HG03460 (cell line): ENCODE measurements at regions not wholly inside any gene's neighbourhood (a gene's known extent, or its start where the extent isn't known, plus 50 kb on each side); places are given as distances from the start of the nearest gene placed in this dataset.
"Not testable (repeated sequence)": the region's sequence is repeated elsewhere in the genome, so short reads cannot be mapped to it uniquely, and the experiment has no call there.

Experiments used
- ATAC-seq: cut with Tn5 transposase; IDR thresholded peaks from one replicate; pipeline ENCODE4 v1.9.1; 2021; ENCODE audit not compliant: unreplicated experiment

DNA sequence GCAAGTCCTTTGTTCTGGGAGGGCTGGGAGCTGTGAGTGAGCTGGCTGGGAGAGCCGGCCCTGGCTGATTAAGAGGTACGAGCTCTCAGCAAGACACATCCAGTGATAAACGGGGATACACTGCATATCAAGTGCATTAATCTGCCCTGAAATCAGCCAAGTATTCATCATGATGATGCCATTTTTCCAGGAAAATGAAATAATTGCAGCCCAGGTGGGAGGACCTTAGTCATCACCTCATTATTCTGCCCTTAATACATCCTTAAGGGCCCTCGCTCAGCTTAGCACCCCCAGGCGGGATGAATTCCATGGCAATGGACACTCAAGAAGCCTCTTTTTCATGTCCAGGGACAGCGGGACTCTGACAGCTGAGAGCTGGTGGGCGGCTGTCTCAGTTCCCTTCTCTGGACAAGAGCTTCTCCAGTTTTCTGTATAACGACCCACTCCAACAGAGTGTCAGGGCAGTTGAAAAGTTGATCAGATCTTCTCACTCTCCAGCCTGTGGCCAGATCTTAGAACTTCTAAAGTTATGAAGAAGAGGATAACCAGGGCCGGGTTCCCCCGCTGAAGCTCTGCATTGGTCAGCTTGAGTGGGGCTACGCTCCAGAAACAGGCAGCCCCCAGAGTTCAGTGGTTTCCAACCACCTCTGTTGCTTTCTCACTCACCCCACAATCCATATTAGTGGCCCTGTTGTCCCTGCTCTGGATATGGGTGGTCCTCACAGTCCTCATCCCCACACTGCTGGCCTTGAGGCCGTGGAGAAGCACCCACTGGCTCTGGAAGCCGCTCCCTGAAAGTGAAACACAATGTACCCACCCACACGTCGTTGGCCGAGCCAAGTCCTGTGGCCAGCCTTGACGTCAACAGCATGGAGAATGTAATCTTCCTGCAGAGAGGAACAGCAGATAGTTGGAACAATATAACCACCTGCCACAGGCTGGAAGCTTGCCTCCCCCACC, 306.2 kb upstream of the DIO3 start:
- no peak for ATAC-seq

DNA sequence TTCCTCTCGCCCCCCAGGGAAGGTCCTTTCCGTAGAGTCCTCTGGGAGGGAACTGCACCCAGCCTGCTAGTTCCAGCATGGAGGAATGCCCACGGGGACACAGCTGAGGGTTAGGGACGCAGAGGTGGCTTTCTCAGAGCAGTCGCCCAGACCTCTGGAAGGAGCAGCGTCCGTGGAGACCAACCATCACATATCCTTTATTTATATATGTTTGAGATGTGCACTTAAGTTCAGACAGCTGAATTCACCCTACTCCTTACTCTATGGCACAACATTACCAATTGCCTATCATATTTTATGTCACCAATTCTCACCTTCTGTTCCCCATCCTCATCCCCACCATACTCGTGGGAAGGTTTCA, 305.6 kb upstream of the DIO3 start:
- ATAC-seq: no peak

DNA sequence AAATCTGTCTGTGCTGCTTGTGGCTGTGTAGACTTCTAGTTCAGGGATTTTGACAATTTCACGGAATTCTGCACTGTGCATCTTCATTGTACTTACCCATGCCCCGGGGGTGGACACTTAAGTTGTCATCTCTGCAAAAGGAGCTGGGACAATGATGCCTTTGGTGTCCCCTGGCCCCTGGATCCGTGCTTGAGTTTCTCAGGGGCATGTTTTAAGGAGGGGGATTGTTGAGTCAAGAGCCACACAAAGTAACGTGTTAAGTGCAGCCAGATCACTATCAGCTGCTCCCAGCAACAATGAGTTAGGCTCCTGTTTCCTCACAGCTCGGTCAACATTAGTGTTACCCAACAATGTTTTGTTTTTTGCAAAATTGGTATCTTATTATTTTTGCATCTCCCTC, 305.0 kb upstream of the DIO3 start:
- no peak for ATAC-seq

DNA sequence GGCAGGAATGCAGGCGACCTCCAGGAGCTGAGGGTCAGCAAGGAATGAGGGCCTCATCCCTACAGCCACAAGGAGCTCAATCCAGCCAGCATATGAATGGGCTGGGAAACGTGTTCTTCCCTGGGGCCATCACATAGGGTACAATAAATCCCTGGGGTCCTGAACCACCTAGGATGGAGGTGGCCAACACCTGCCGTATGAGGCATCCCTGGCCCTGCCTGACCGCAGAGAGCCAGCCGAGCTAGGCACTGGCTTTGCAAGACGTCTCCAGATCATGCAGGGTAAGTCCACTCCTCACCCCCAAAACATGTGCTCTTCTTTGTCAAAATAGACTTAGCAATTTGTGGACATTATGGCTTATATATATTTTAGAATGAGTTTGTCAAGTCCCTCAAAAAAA, 303.7 kb upstream of the DIO3 start:
- no peak for ATAC-seq

DNA sequence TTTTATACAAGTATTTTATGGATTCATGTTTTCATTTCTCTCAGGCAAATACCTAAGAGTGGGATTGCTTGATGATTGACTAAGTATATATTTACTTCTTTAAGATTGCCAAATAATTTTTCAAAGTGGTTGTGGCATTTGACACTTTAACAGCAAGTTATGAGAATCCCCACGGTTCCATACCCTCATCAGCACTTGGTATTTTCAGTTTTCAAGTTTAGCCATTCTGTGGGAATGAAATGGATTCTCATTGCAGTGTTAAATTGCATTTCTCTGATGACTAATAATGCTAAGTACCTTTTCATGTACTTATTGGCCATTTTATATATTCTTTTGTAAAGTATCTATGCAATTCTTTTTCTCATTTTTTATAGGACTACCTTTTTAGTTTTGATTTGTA, 301.5 kb upstream of the DIO3 start:
- no peak for ATAC-seq

DNA sequence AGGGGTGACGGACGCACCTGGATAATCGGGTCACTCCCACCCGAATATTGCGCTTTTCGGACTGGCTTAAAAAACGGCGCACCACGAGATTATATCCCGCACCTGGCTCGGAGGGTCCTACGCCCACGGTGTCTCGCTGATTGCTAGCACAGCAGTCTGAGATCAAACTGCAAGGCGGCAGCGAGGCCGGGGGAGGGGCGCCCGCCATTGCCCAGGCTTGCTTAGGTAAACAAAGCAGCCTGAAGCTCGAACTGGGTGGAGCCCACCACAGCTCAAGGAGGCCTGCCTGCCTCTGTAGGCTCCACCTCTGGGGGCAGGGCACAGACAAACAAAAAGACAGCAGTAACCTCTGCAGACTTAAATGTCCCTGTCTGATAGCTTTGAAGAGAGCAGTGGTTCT, 294.9 kb upstream of the DIO3 start:
- not testable (repeated sequence) for ATAC-seq

DNA sequence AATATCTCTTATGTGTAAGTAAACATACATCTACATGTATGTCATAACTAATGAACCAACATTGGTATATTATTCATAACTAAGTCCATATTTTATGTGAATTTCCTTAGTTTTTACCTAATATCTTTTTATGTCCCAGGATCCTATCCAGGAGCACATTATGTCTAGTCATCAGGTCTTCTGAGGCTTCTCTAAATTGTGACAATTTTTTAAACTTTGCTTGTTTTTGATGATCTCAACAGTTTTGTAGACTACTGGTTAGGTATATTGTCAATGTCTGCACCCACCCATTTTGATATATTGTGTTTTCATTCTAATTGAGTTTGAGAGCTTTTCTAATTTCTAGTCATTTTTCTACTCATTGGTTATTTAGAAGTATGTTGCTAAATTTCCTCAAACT, 288.2 kb upstream of the DIO3 start:
- no peak for ATAC-seq

DNA sequence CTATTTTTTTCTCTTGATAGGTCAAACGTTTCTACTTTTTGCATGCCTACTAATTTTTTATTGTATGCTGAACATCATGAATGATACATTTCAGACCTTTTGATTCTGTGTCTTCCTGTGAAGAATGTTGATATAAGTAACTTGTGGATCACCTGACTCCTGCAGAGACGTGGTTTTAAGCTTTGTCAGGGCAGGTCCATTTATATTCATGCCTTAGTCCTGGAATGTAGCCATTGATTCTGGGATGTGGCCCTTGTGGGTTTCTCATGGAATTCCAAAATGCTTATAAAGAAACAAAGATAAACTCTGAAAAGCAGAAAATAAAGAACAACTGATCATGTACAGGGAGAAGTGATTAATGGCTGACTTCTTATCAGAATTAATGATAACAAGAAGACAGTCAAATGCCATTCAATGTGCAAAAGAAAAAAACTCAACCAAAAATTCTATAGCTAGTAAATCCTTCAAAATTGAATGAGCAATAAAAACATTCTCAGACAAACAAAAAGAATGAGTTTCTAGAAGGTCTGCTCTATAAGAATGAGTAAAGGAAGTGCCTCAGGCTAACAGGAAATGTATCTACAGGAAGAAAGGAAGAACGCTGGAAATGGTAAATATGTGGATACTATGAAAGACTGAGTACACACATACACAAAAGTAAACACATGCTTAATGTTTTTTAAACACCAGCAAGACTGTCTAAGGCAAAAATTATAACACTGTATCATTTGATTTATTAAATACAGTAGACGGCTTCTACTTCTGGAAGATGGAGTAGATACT, 284.8 kb upstream of the DIO3 start:
- no peak for ATAC-seq

DNA sequence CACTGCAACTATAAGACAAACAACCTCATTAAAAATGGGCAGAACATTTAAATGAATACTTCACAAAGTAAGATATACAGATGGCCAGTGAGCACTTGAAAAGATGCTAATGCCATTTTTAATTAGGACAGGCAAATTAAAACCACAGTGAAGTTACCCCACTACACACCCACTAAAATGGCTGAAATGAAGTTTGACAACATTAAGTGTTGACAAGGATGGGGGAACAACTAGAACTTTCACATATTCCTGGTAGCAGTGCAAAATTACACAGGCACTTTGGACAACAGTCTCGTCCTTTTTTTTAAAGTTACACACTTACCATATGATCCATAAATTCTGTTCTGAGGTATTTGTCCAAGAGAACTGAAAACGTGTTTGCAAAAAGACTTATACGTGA, 278.9 kb upstream of the DIO3 start:
- ATAC-seq: no peak

DNA sequence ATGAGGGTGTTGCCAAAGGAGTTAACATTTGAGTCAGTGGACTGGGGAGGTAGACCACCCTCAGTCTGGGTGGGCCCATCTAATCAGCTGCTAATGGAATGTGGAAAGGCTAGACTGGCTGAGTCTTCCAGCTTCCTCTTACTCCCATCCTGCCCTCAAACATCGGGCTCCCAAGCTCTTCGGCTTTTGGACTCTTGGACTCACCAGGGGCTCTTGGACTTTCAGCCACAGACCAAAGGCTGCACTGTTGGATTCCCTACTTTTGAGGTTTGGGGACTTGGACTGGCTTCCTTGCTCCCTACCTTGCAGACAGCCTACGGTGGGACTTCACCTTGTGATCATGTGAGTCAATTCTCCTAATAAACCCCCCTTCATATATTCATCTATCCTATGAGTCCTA, 276.6 kb upstream of the DIO3 start:
- no peak for ATAC-seq

DNA sequence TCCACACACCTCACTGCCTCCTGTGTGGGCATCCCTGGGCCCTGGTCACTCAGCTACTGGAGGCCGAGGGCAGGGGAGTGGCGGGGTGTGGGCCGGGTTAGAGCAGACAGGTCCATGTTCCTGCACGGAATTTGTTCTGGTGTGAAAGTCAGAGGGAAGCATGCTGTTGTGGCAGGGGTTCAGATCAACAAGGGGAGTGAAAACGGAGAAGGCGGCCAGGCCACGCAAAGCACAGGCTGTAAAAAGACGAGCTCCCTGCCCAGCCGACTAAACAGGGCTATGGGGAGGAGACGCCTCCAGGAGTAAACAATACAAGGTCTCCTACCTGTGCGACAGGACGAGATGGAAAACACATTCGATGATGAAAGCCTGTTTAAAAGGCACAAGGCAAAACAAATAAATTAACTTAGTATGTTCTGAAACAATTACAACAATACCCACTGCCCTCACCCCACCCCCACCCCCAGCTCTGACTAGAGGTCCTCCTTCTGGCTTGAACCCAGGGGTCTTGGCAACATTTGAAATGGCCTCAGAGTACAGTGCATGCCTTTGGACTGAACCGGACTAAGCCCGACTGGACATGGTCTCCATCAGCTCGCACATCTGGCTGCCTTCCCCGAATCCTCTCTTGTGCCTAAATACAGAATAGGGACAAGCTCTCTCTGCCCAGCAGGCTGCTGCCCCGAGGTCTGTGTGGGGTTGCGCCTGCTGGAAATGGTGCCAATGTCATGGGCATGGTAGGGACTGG, 274.9 kb upstream of the DIO3 start:
- ATAC-seq: no peak

DNA sequence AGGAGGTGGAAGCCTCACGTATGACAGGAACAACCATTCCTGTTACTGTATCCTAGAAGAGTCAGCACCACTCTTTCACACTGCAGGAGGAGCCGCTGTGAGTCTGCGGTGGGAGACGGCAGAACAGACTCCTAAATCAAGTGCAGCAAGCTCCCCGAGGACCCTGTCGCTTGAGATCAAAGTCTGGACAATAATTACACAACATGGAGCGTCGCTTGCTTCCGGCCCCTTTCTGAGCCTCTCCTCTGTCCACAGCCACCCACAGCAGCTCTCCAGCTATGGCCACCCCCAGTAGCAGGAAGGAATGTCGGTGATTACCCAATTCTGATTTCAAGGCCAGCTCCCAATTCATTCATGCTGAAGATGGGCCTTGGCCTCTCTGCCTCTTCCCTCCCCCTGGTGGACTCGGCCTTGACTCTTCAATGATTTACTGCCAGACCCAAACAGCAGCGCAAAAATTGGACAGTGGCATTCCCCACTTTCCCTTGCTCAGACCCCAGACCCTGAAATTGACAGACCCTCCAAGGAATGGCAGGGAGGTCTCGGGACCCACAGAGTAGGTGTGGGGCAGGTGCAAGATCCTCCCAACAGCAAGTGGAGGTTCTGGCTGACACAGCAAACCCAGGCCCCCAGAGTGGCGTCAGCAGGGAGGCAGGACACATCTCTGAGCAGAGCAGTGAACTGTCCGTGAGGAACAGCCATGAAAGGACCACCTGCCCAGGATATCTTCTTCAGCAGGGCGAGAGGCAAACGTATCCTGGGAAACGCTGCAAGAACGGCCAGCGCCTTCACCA, 272.7 kb upstream of the DIO3 start:
- no peak for ATAC-seq

DNA sequence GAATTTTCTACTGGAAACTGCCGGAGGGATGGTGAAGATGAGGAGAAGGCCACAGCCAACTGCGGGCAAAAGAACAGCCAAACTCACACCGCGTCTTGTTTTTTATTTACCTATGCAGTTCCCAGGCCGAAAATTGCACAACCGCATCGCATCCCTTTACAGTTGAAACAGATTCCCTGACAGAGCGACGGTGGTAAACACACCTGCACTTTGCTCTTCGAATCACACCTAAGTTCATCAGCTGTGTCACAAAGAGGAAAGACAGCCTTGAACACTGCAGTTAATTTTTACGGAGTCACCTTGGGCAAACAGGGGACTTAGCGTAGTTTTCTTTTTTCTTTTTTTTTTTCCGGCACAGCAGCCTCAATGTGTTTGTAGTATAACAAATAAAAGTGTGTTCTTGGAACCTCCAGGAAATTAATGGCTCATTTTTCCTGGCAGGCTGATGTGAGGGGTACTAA, 272.0 kb upstream of the DIO3 start:
- ATAC-seq: no peak

DNA sequence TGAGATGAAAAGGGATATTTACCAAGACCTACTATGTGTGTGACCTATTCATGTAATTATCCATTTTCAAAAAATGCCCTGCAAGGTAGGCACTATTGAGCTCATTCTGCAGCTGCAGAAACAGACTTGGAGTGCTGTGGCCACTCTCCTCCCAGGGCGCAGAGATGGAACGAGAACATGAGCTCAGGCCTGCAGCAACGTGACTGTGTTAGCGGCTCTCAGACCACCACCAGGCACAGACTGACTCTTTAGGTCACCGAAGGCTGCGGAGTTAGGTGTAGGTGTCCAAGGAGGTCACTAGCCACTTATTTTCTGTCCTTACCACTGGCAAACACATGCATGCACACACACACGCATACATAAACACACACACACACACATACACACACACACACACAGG, 271.4 kb upstream of the DIO3 start:
- ATAC-seq: no peak

DNA sequence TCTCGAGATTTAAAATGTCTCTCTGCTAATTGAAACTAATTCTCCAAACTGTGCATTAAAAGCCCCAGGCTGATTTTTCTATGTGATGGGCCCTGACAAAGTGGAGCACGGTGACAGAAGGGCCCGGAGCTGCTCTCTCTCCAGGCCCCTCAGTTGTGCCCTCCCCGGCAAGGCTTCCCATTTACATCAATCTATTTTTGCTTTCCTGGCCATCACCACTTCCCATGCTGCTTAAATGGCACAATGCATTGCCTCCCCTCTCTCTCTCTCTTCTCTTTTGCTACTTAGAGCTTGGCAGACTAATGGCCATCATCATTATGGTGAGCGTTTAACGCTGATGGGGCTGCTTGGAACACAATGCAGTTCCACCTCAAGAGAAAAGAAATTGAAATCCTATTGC, 270.7 kb upstream of the DIO3 start:
- no peak for ATAC-seq

DNA sequence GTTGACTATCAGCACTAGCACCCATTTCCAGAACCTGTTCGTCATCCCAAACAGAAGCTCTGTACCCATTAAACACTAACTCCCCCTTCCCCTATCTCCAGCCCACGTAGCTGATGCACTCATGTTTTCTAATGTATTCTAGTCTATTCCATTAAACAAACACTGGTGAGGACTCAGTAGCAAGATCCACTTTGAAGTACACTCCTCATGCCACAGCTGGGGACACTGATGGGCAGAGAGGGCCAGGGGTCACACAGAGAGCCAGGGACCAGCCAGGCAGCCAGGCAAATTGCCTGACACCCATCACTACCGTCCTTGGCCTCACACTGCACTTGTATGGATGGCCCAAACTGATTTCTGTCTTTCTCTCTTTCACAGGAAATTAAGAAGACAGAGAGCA, 269.9 kb upstream of the DIO3 start:
- ATAC-seq: no peak

DNA sequence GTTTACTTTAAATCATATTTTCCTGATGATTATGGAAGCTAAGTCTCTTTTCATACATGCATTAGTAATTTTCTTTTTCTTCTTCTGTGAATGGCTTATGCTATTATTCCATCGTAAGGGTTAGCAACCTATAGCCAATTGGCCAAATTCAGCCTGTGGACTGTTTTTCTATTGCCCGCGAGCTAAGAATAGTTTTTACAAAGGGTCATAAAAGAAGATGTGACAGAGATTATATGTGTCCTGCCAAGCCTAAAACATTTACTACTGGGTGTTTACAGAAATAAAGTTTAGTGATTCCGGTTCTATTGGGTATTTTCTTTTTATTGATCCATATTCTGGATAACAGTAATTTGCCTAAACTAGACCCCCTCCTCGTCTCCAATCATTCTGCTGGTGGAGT, 268.8 kb upstream of the DIO3 start:
- no peak for ATAC-seq

DNA sequence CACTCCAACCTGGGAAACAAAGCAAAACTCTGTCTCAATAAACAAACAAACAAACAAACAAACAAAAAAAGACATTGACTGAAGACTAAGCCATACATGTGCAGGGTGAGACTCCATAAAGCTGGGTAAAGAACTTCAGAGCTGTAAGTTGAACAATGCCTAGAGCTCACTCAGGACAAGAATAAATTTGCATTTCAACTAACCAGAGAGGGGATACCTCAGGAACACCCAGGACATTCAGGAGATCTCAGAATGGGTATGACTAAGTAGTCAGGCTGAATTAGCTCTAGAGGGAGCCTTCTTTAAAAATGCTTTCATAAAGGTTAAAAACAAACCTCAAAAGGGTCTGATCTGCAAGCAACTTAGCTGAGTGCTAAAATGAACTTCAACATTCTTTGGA, 267.7 kb upstream of the DIO3 start:
- no peak for ATAC-seq

DNA sequence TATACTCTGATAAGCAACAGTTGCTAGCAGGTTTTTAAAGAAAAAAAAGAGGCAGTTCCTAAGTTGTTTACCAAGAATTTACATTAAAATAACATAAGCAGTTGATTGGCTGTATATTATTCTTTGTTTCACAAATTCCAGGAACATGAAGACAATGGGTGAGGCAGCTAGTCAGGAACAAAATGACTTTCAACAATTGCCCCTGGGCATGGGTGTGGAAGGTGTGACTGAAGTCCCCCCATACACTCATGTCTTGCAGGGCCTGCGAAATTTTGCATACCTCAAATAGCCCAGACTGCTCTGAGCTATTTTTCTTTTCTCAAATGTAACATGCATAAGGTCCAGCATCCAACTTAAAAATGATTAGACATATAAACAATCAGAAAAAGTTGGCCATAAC, 267.2 kb upstream of the DIO3 start:
- ATAC-seq: no peak

DNA sequence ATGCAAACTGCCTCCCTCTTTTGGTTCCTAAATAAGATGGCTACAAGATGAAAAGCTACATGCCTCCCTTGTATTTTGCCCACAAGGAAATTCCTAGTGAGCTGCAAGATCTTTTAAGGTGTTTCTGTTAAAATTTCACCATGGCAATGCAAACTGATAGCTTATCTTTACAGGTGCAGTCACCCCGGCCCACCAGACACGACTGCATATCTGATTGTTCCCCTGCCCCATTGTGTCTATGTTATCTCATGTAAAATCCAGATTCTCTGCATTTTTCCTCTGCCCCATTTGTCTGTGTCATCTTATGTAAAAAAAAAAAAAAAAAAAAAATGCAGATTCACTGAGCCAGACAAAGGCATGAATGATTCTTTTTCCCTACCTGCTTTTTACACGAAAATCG, 261.5 kb upstream of the DIO3 start:
- not testable (repeated sequence) for ATAC-seq

DNA sequence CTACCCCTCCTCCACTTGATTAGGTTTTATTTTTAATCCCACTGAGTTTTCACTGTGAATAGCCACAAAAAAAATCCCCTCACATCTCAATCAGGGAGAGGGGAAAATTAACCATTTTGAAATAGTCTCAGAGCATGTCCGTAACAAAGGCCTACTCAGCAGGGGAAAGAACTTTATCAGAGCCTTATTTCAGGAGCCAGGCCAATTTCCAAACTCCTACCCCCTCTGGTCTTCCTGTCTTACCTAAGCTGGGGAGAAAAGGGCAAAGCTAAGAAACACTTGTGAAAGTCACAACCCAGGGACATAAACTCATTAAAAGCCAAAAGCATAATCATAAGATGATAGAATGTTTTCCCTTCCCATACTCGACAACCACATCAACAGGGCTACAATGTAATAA, 260.3 kb upstream of the DIO3 start:
- ATAC-seq: no peak
